ENCODE measurements at regions not wholly inside any gene's neighbourhood (a gene's known extent, or its start where the extent isn't known, plus 50 kb on each side); places are given as distances from the start of the nearest gene placed in this dataset.

DNA sequence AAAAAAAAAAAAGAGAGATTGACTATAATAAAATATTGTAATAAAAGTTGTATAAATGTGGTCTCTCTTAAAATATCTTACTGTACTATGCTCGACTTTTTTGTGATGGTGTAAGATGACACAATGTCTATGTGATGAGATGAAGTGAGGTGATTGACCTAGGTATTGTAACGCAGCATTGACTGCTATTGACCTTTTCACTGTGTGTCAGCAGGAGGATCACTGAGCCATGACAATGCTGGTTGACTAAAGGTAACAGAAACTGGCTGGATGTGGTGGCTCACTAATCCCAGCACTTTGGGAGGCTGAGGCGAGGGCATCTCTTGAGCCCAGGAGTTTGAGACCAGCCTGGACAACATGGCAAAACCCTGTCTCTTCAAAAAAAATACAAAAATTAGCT is 78.6 kb upstream of the MYO10 start:
- no peak overlapping the region for H3K4me3 ChIP-seq
- H3K36me3 ChIP-seq: no peaks in the 10 kb centered on the region
- no peaks in the 10 kb centered on the region for H3K4me1 ChIP-seq (ENCODE audit: low read depth)
- H3K27ac ChIP-seq: no peak overlapping the region
- H3K27me3 ChIP-seq: no peaks in the 10 kb centered on the region
- no peaks in the 10 kb centered on the region for H3K9me3 ChIP-seq (ENCODE audit: low read depth)
- DNase-seq (ENCODE audit: low read depth in 1 of 2, low spot score in 1 of 2): no peak
- TF ChIP-seq, protein P1, sequence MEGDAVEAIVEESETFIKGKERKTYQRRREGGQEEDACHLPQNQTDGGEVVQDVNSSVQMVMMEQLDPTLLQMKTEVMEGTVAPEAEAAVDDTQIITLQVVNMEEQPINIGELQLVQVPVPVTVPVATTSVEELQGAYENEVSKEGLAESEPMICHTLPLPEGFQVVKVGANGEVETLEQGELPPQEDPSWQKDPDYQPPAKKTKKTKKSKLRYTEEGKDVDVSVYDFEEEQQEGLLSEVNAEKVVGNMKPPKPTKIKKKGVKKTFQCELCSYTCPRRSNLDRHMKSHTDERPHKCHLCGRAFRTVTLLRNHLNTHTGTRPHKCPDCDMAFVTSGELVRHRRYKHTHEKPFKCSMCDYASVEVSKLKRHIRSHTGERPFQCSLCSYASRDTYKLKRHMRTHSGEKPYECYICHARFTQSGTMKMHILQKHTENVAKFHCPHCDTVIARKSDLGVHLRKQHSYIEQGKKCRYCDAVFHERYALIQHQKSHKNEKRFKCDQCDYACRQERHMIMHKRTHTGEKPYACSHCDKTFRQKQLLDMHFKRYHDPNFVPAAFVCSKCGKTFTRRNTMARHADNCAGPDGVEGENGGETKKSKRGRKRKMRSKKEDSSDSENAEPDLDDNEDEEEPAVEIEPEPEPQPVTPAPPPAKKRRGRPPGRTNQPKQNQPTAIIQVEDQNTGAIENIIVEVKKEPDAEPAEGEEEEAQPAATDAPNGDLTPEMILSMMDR (IDR thresholded peaks at IDR 0.05; ENCODE audit: low read depth, low read length): no peak

- Histone ChIP-seq H3K9me3 (ENCODE audit: low read depth) (no peaks in the 10 kb centered on the region), H3K36me3 (no peaks in the 10 kb centered on the region), H3K4me1 (ENCODE audit: low read depth) (peaks cover 5% of the 10 kb centered on the region), H3K4me3 (no peak overlapping the region), H3K27me3 (no peaks in the 10 kb centered on the region), H3K27ac (no peak overlapping the region)
- TF ChIP-seq, protein P1 (IDR thresholded peaks at IDR 0.05; ENCODE audit: low read depth, low read length): no peak
- no peak for DNase-seq (ENCODE audit: low read depth in 1 of 2, low spot score in 1 of 2)
These were observed 82.8 kb upstream of the MYO10 start for GRCh38 chr5:17018871-17019270.

DNA sequence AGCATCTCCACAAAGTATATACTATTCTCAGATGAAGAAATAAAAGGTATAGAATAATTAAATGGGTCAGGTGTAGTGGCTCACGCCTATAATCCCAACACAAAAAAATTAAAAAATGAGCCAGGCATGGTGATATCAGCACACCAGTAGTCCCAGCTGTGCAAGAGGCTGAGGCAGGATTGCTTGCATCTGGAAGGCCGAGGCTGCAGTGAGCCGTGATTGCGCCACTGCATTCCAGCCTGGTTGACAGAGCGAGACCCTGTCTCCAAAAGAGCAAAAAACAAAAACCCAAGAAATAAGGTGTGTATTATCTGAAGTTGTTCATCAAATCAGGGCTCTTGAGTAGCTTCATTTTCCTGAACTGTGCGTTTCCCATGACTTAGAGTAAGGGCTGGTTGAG is 83.2 kb upstream of the MYO10 start:
- H3K4me3 ChIP-seq: no peak overlapping the region

GRCh38 chr5:17020678-17021601 is 84.9 kb upstream of the MYO10 start:
- H3K36me3 ChIP-seq: no peaks in the 10 kb centered on the region
- peaks cover 5% of the 10 kb centered on the region for H3K4me1 ChIP-seq (ENCODE audit: low read depth)
- no peak overlapping the region for H3K4me3 ChIP-seq
- no peak for DNase-seq (ENCODE audit: low read depth in 1 of 2, low spot score in 1 of 2)
- H3K9me3 ChIP-seq (ENCODE audit: low read depth): no peaks in the 10 kb centered on the region
- TF ChIP-seq, protein P1 (IDR thresholded peaks at IDR 0.05; ENCODE audit: low read depth, low read length): no peak
- no peak overlapping the region for H3K27ac ChIP-seq
- no peaks in the 10 kb centered on the region for H3K27me3 ChIP-seq

More for the DNA sequence above, 83.2 kb upstream of the MYO10 start:
- peak in 1 of 2 donors; percentile 66 for DNase-seq (ENCODE audit: low read depth in 1 of 2, low spot score in 1 of 2)
- H3K27ac ChIP-seq: no peak overlapping the region
- no peaks in the 10 kb centered on the region for H3K27me3 ChIP-seq
- H3K36me3 ChIP-seq: no peaks in the 10 kb centered on the region
- H3K9me3 ChIP-seq (ENCODE audit: low read depth): no peaks in the 10 kb centered on the region
- peaks cover 5% of the 10 kb centered on the region for H3K4me1 ChIP-seq (ENCODE audit: low read depth)
- TF ChIP-seq, protein P1 (IDR thresholded peaks at IDR 0.05; ENCODE audit: low read depth, low read length): no peak

DNA sequence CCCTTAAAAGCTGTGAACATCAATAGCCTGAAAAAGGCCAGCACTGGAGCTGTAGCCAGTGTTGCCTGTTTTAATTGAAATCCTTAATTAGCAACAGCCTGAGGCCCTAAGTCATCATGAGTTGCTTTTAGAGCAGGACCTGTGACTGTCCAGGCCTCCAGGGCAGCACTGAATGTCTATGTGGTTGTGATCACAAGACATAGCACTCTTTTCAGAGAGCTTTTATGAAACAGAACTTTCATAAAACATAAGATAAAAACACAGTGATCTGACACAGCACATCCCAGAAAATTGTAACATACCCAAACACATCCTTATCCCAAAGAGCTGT is 85.5 kb upstream of the MYO10 start:
- peaks cover 5% of the 10 kb centered on the region for H3K4me1 ChIP-seq (ENCODE audit: low read depth)
- H3K4me3 ChIP-seq: no peak overlapping the region
- no peaks in the 10 kb centered on the region for H3K36me3 ChIP-seq
- no peak overlapping the region for H3K27ac ChIP-seq
- H3K27me3 ChIP-seq: no peaks in the 10 kb centered on the region
- DNase-seq (ENCODE audit: low read depth in 1 of 2, low spot score in 1 of 2): peak in 1 of 2 donors; percentile 5
- no peaks in the 10 kb centered on the region for H3K9me3 ChIP-seq (ENCODE audit: low read depth)
- TF ChIP-seq, protein P1 (IDR thresholded peaks at IDR 0.05; ENCODE audit: low read depth, low read length): no peak

Measured in cardiac muscle cell (in vitro differentiated cells and primary cell).